ENCODE measurements at regions not wholly inside any gene's neighbourhood (a gene's known extent, or its start where the extent isn't known, plus 50 kb on each side); places are given as distances from the start of the nearest gene placed in this dataset.

DNA sequence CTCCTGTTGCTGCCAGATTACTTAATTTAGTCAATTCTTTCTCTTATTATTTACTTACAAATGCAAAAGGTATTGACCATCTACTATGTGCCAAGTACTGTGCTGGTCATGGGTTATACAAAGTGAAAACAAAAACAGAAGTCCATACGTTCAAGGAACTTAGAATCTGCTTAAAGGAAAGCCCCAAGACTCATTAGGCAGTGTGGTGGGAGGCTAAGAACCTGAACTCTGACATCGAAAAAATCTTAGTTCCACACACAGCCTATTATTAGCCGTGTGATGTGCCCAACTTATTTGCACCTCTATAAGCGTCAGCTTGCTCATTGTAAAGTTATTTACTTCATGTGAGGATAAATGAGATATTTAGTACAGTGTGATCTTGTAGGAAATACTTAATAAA lies 227.4 kb upstream of the SORCS1 start:
- Histone ChIP-seq H3K27ac (ENCODE audit: insufficient read depth, low read length) (no peak overlapping the region), H2BK5ac (ENCODE audit: low read depth, low read length, poor library complexity, severe bottlenecking) (no peak overlapping the region), H3K23ac (ENCODE audit: low read depth, low read length) (no peak overlapping the region), H3K9ac (ENCODE audit: low read depth, low read length) (no peak overlapping the region), H2BK120ac (ENCODE audit: low read depth, low read length) (no peak overlapping the region), H4K5ac (ENCODE audit: low read depth, low read length) (no peak overlapping the region), H3K14ac (replicated peaks; ENCODE audit: low read depth, low read length) (no peak overlapping the region), H3K18ac (ENCODE audit: low read depth, low read length) (no peak overlapping the region), H4K8ac (ENCODE audit: low read depth in 2 of 2, low read length in 2 of 2) (no peak overlapping the region), H4K20me1 (ENCODE audit: insufficient read depth, low read length) (no peaks in the 10 kb centered on the region), H4K91ac (ENCODE audit: insufficient read depth, low read depth, low read length) (no peak overlapping the region), H2BK15ac (ENCODE audit: low read depth, low read length) (no peak overlapping the region), H3K79me1 (ENCODE audit: low read depth in 1 of 2, low read length in 2 of 2) (no peaks in the 10 kb centered on the region), H3K4me2 (ENCODE audit: low read depth, low read length) (no peak overlapping the region), H3K27me3 (ENCODE audit: control insufficient read depth, insufficient read depth, low read length) (no peaks in the 10 kb centered on the region), H3K9me1 (ENCODE audit: insufficient read depth, low read length) (no peaks in the 10 kb centered on the region), H2AFZ (replicated peaks; ENCODE audit: low read length, poor library complexity) (no peak overlapping the region), H3K9me3 (ENCODE audit: control insufficient read depth, insufficient read depth, low read length) (no peaks in the 10 kb centered on the region; the same call in 1 of the 2 replicates), H3K56ac (ENCODE audit: extremely low read depth, insufficient read depth, low read length) (no peak overlapping the region), H2BK20ac (ENCODE audit: low read depth, low read length) (no peak overlapping the region), H3K4me3 (ENCODE audit: insufficient read depth, low read depth, low read length) (no peak overlapping the region), H2AK9ac (replicated peaks; ENCODE audit: low read depth, low read length, poor library complexity) (no peak overlapping the region), H3K4ac (ENCODE audit: low read depth, low read length) (no peak overlapping the region), H3K4me1 (ENCODE audit: control insufficient read depth, insufficient read depth, low read length) (no peaks in the 10 kb centered on the region), H2AK5ac (ENCODE audit: low read depth, low read length) (no peak overlapping the region), H3K36me3 (ENCODE audit: control insufficient read depth, insufficient read depth, low read length) (no peaks in the 10 kb centered on the region)
- in situ Hi-C loops (cut with MboI; ENCODE audit: low sequenced_read_pairs) (no loop called here), dilution Hi-C loops (cut with HindIII; ENCODE audit: low sequenced_read_pairs, unreplicated experiment) (no loop called here), intact Hi-C loops (cut with micrococcal nuclease) (no loop called here)
- CTCF ChIA-PET = no interaction called here
- no CpG with 5 or more reads among the region's 4 CpGs for WGBS, 2 experiments (ENCODE audit: extremely low coverage in 2 of 2, insufficient read length in 1 of 2)
- POLR2A ChIA-PET (ENCODE audit: unreplicated experiment) = no interaction called here
- DNase-seq = no peak
- no peak for ATAC-seq (ENCODE audit: low read depth)
- TF ChIP-seq SMC3 (IDR thresholded peaks at IDR 0.05; ENCODE audit: low read depth, low read length) = no peak
- TF ChIP-seq CTCF (conservative IDR thresholded peaks at IDR 0.05; ENCODE audit: low read depth, low read length) = no peak
- no peak for TF ChIP-seq CHD1 (IDR thresholded peaks at IDR 0.05; ENCODE audit: low read depth, low read length)
- no peak for TF ChIP-seq FOS (IDR thresholded peaks at IDR 0.05; ENCODE audit: low read depth, low read length)
- TF ChIP-seq RFX5 (IDR thresholded peaks at IDR 0.05; ENCODE audit: low read depth, low read length) = no peak
- no peak for TF ChIP-seq CEBPB (IDR thresholded peaks at IDR 0.05; ENCODE audit: low read depth, low read length)
- TF ChIP-seq BHLHE40 (IDR thresholded peaks at IDR 0.05; ENCODE audit: low read depth, low read length) = no peak
- no peak for TF ChIP-seq MXI1 (IDR thresholded peaks at IDR 0.05; ENCODE audit: borderline replicate concordance, low read depth, low read length)
- TF ChIP-seq, protein P1, sequence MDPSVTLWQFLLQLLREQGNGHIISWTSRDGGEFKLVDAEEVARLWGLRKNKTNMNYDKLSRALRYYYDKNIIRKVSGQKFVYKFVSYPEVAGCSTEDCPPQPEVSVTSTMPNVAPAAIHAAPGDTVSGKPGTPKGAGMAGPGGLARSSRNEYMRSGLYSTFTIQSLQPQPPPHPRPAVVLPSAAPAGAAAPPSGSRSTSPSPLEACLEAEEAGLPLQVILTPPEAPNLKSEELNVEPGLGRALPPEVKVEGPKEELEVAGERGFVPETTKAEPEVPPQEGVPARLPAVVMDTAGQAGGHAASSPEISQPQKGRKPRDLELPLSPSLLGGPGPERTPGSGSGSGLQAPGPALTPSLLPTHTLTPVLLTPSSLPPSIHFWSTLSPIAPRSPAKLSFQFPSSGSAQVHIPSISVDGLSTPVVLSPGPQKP (IDR thresholded peaks at IDR 0.05; ENCODE audit: borderline replicate concordance, low read depth, low read length) = no peak
- no peak for TF ChIP-seq MAZ (IDR thresholded peaks at IDR 0.05; ENCODE audit: borderline replicate concordance, low read depth, low read length)
- no peak for TF ChIP-seq NFE2L2 (IDR thresholded peaks at IDR 0.05; ENCODE audit: low read depth, low read length)
- no peak for TF ChIP-seq RCOR1 (IDR thresholded peaks at IDR 0.05; ENCODE audit: insufficient replicate concordance, low read length)
- TF ChIP-seq, protein P2, sequence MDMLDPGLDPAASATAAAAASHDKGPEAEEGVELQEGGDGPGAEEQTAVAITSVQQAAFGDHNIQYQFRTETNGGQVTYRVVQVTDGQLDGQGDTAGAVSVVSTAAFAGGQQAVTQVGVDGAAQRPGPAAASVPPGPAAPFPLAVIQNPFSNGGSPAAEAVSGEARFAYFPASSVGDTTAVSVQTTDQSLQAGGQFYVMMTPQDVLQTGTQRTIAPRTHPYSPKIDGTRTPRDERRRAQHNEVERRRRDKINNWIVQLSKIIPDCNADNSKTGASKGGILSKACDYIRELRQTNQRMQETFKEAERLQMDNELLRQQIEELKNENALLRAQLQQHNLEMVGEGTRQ (IDR thresholded peaks at IDR 0.05; ENCODE audit: low read depth, low read length) = no peak
- TF ChIP-seq POLR2A (IDR thresholded peaks at IDR 0.05; ENCODE audit: low read depth, low read length) = no peak
- no TSS peak for BruUV-seq (replicated peaks)

Data from IMR-90 (cell line).